IMR-90 (cell line): ENCODE measurements at regions not wholly inside any gene's neighbourhood (a gene's known extent, or its start where the extent isn't known, plus 50 kb on each side); places are given as distances from the start of the nearest gene placed in this dataset.

Experiments used
- ATAC-seq: fragments of 200-7000 bp; cut with Tn5 transposase; 2 replicates; pipeline ENCODE4 v1.9.1; 2020; ENCODE audit warnings: low read depth, mild to moderate bottlenecking, moderate library complexity
- BruUV-seq: library from RNA; stranded (reverse); fragments of 400-500 nt; replicated peaks from 2 replicates; lab custom pipeline; 2021; lab: Mats Ljungman, UMichigan
- CTCF ChIA-PET: fragments of 300-600 bp; formaldehyde crosslinking; extraction: SDS; loops from one replicate; lab custom pipeline; 2021; ENCODE audit warnings: antibody characterized with exemption; lab: Yijun Ruan, JAX
- POLR2A ChIA-PET: fragments of 300-600 bp; sonication (Branson Sonifier 250); formaldehyde crosslinking; loops from one replicate; lab custom pipeline; 2022; ENCODE audit warnings: antibody characterized with exemption; ENCODE audit not compliant: unreplicated experiment; lab: Charles Lee
- DNase-seq: peaks from one replicate; pipeline ENCODE4 v3.0.0; 2013
- H2AFZ ChIP-seq: replicated peaks from 2 replicates; pipeline ENCODE3; 2013; ENCODE audit warnings: low read length, mild to moderate bottlenecking; ENCODE audit not compliant: poor library complexity
- H2AK5ac ChIP-seq: 2 replicates; pipeline ENCODE4 v1.6.1; 2013; ENCODE audit warnings: low read depth, low read length, inconsistent platforms
- H2AK9ac ChIP-seq: replicated peaks from 2 replicates; pipeline ENCODE3; 2013; ENCODE audit warnings: mild to moderate bottlenecking, low read depth, low read length, moderate library complexity; ENCODE audit not compliant: poor library complexity
- H2BK120ac ChIP-seq: 2 replicates; pipeline ENCODE4 v1.6.1; 2013; ENCODE audit warnings: low read depth, low read length, inconsistent platforms
- H2BK15ac ChIP-seq: 3 replicates; pipeline ENCODE4 v1.6.1; 2013; ENCODE audit warnings: low read depth, low read length, inconsistent platforms
- H2BK20ac ChIP-seq: 2 replicates; pipeline ENCODE4 v1.6.1; 2013; ENCODE audit warnings: low read depth, mild to moderate bottlenecking, inconsistent platforms, low read length, moderate library complexity
- H2BK5ac ChIP-seq: 2 replicates; pipeline ENCODE4 v1.6.1; 2013; ENCODE audit warnings: mild to moderate bottlenecking, low read depth, low read length, inconsistent platforms; ENCODE audit not compliant: poor library complexity, severe bottlenecking
- H3K14ac ChIP-seq: replicated peaks from 2 replicates; pipeline ENCODE4 v1.6.1; 2013; ENCODE audit warnings: low read depth, low read length, inconsistent platforms
- H3K18ac ChIP-seq: 2 replicates; pipeline ENCODE4 v1.6.1; 2013; ENCODE audit warnings: low read depth, low read length, control low read depth
- H3K23ac ChIP-seq: 2 replicates; pipeline ENCODE4 v1.6.1; 2013; ENCODE audit warnings: low read depth, low read length, inconsistent platforms
- H3K27ac ChIP-seq: 2 replicates; pipeline ENCODE4 v1.5.1; 2013; ENCODE audit warnings: mild to moderate bottlenecking, control low read depth, low read length; ENCODE audit not compliant: insufficient read depth
- H3K27me3 ChIP-seq: 2 replicates; pipeline ENCODE4 v1.6.1; 2013; ENCODE audit warnings: low read length; ENCODE audit not compliant: control insufficient read depth, insufficient read depth
- H3K36me3 ChIP-seq: 2 replicates; pipeline ENCODE4 v1.6.1; 2013; ENCODE audit warnings: low read length, mixed read lengths; ENCODE audit not compliant: control insufficient read depth, insufficient read depth
- H3K4ac ChIP-seq: 2 replicates; pipeline ENCODE4 v1.6.1; 2013; ENCODE audit warnings: low read depth, low read length, inconsistent platforms
- H3K4me1 ChIP-seq: 2 replicates; pipeline ENCODE4 v1.6.1; 2013; ENCODE audit warnings: low read length, mixed read lengths; ENCODE audit not compliant: control insufficient read depth, insufficient read depth
- H3K4me2 ChIP-seq: 2 replicates; pipeline ENCODE4 v1.6.1; 2013; ENCODE audit warnings: low read depth, mild to moderate bottlenecking, control low read depth, low read length, moderate library complexity
- H3K4me3 ChIP-seq: 2 replicates; pipeline ENCODE4 v1.5.1; 2013; ENCODE audit warnings: low read depth, mild to moderate bottlenecking, control low read depth, low read length, moderate library complexity; ENCODE audit not compliant: insufficient read depth
- H3K56ac ChIP-seq: 2 replicates; pipeline ENCODE4 v1.6.1; 2013; ENCODE audit warnings: low read length, inconsistent platforms; ENCODE audit not compliant: insufficient read depth; ENCODE audit errors: extremely low read depth
- H3K79me1 ChIP-seq, 2 experiments: 2 replicates each; pipeline ENCODE4 v1.6.1; 2013; ENCODE audit warnings: low read length in 2 of 2, inconsistent platforms in 1 of 2, low read depth in 1 of 2
- H3K9ac ChIP-seq: 2 replicates; pipeline ENCODE4 v1.6.1; 2013; ENCODE audit warnings: low read depth, low read length, control low read depth
- H3K9me1 ChIP-seq: 2 replicates; pipeline ENCODE4 v1.6.1; 2013; ENCODE audit warnings: low read length, inconsistent platforms; ENCODE audit not compliant: insufficient read depth
- H3K9me3 ChIP-seq: 2 replicates; pipeline ENCODE4 v1.6.1; 2013; ENCODE audit warnings: low read length; ENCODE audit not compliant: control insufficient read depth, insufficient read depth
- H4K20me1 ChIP-seq: 2 replicates; pipeline ENCODE4 v1.6.1; 2013; ENCODE audit warnings: low read length, inconsistent platforms; ENCODE audit not compliant: insufficient read depth
- H4K5ac ChIP-seq: 2 replicates; pipeline ENCODE4 v1.6.1; 2013; ENCODE audit warnings: mild to moderate bottlenecking, low read depth, low read length, control low read depth
- H4K8ac ChIP-seq, 2 experiments: 2 replicates each; pipeline ENCODE4 v1.6.1; 2013; ENCODE audit warnings: low read depth in 2 of 2, low read length in 2 of 2, control low read depth in 1 of 2, inconsistent platforms in 1 of 2
- H4K91ac ChIP-seq: 2 replicates; pipeline ENCODE4 v1.6.1; 2013; ENCODE audit warnings: low read depth, low read length, inconsistent platforms; ENCODE audit not compliant: insufficient read depth
- BHLHE40 ChIP-seq: fragments of 150-350 bp; IDR thresholded peaks from 2 replicates; pipeline ENCODE4 v1.6.1; 2016; ENCODE audit warnings: mild to moderate bottlenecking, low read depth, low read length
- CEBPB ChIP-seq: IDR thresholded peaks from 2 replicates; pipeline ENCODE4 v1.6.1; 2012; ENCODE audit warnings: low read depth, low read length, improper control_type of control experiment
- CHD1 ChIP-seq: IDR thresholded peaks from 2 replicates; pipeline ENCODE4 v1.6.1; 2012; ENCODE audit warnings: low read depth, low read length, improper control_type of control experiment
- FOS ChIP-seq: fragments of 150-350 bp; IDR thresholded peaks from 2 replicates; pipeline ENCODE4 v1.6.1; 2016; ENCODE audit warnings: low read depth, low read length
- MAFK ChIP-seq: IDR thresholded peaks from 2 replicates; pipeline ENCODE4 v1.6.1; 2012; ENCODE audit warnings: low read depth, low read length, improper control_type of control experiment
- MAZ ChIP-seq: IDR thresholded peaks from 2 replicates; pipeline ENCODE4 v1.6.1; 2012; ENCODE audit warnings: low read depth, mild to moderate bottlenecking, low read length, improper control_type of control experiment, moderate library complexity, borderline replicate concordance
- MXI1 ChIP-seq: IDR thresholded peaks from 2 replicates; pipeline ENCODE4 v1.6.1; 2012; ENCODE audit warnings: low read depth, mild to moderate bottlenecking, low read length, moderate library complexity, borderline replicate concordance
- NFE2L2 ChIP-seq: fragments of 150-350 bp; IDR thresholded peaks from 2 replicates; pipeline ENCODE4 v1.6.1; 2016; ENCODE audit warnings: low read depth, mild to moderate bottlenecking, low read length
- POLR2A ChIP-seq: IDR thresholded peaks from 2 replicates; pipeline ENCODE4 v1.6.1; 2012; ENCODE audit warnings: mild to moderate bottlenecking, low read depth, low read length
- RAD21 ChIP-seq: IDR thresholded peaks from 2 replicates; pipeline ENCODE4 v1.6.1; 2012; ENCODE audit warnings: low read length, improper control_type of control experiment
- RCOR1 ChIP-seq: IDR thresholded peaks from 2 replicates; pipeline ENCODE4 v1.6.1; 2012; ENCODE audit warnings: mild to moderate bottlenecking, low read length, improper control_type of control experiment; ENCODE audit not compliant: insufficient replicate concordance
- RFX5 ChIP-seq: IDR thresholded peaks from 2 replicates; pipeline ENCODE4 v1.8.0; 2012; ENCODE audit warnings: low read depth, mild to moderate bottlenecking, low read length, moderate library complexity
- SMC3 ChIP-seq: fragments of 150-350 bp; IDR thresholded peaks from 2 replicates; pipeline ENCODE4 v1.6.1; 2016; ENCODE audit warnings: low read depth, mild to moderate bottlenecking, antibody characterized with exemption, low read length, moderate library complexity
- WGBS, 2 experiments: methylation state at CpG; one replicate each; pipeline versions ENCODE4 v1.1.5 to v1.1.7; 2013; ENCODE audit warnings: missing lambda C conversion rate in 2 of 2; ENCODE audit not compliant: insufficient read length in 1 of 2; ENCODE audit errors: extremely low coverage in 2 of 2; 5-methylcytosine and 5-hydroxymethylcytosine counted together
- dilution Hi-C: fragments of 300-500 bp; cut with HindIII; formaldehyde crosslinking; loops from one replicate; pipeline ENCODE4 v1.14.3; 2018; ENCODE audit warnings: low sequenced_read_pairs; ENCODE audit not compliant: unreplicated experiment
- in situ Hi-C: fragments of 300-500 bp; cut with MboI; formaldehyde crosslinking; loops from 3 replicates; pipeline ENCODE4 v1.14.3; 2019; ENCODE audit warnings: low sequenced_read_pairs, inconsistent platforms, mixed read lengths
- intact Hi-C: fragments of 100-400 bp; cut with micrococcal nuclease; formaldehyde crosslinking; loops from 2 replicates; pipeline ENCODE4 v1.10.0; 2022
- TF ChIP-seq, protein P1 (sequence below): fragments of 150-350 bp; IDR thresholded peaks from 2 replicates; pipeline ENCODE4 v1.6.1; 2017; ENCODE audit warnings: mild to moderate bottlenecking, antibody characterized with exemption, low read length, low read depth
- TF ChIP-seq, protein P2 (sequence below): fragments of 150-350 bp; IDR thresholded peaks from 2 replicates; pipeline ENCODE4 v1.6.1; 2016; ENCODE audit warnings: low read depth, mild to moderate bottlenecking, low read length, moderate library complexity, borderline replicate concordance
- TF ChIP-seq, protein P3 (sequence below): conservative IDR thresholded peaks from 2 replicates; pipeline ENCODE4 v1.5.1; 2012; ENCODE audit warnings: mild to moderate bottlenecking, low read depth, low read length, improper control_type of control experiment

DNA sequence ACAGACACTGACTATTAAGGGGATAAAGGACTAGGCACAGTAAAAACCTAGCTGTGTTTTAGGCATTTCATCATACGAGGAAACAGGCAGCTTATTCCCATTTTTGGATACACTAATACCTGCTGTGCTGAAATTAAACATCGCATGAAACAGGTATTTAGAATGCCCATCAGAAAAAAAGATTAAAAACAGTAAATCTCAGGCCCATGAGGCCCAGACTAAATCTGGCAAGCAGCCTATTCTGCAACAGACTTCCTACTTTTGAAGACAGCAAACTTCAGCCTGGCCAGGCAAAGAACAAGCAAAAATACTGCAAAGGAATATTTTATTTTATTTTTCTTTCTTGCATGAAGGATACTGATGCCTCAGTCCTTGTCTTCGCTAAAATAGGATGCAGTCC lies 240.2 kb downstream of the LMO4 start:
- TF ChIP-seq MXI1 (no peak), BHLHE40 (no peak), POLR2A (no peak), CHD1 (no peak), MAFK (no peak), FOS (no peak), CEBPB (no peak), SMC3 (no peak), MAZ (no peak), NFE2L2 (no peak), RCOR1 (no peak), RFX5 (no peak), RAD21 (no peak)
- TF ChIP-seq, protein P1, sequence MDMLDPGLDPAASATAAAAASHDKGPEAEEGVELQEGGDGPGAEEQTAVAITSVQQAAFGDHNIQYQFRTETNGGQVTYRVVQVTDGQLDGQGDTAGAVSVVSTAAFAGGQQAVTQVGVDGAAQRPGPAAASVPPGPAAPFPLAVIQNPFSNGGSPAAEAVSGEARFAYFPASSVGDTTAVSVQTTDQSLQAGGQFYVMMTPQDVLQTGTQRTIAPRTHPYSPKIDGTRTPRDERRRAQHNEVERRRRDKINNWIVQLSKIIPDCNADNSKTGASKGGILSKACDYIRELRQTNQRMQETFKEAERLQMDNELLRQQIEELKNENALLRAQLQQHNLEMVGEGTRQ = no peak
- TF ChIP-seq, protein P2, sequence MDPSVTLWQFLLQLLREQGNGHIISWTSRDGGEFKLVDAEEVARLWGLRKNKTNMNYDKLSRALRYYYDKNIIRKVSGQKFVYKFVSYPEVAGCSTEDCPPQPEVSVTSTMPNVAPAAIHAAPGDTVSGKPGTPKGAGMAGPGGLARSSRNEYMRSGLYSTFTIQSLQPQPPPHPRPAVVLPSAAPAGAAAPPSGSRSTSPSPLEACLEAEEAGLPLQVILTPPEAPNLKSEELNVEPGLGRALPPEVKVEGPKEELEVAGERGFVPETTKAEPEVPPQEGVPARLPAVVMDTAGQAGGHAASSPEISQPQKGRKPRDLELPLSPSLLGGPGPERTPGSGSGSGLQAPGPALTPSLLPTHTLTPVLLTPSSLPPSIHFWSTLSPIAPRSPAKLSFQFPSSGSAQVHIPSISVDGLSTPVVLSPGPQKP = no peak
- TF ChIP-seq, protein P3, sequence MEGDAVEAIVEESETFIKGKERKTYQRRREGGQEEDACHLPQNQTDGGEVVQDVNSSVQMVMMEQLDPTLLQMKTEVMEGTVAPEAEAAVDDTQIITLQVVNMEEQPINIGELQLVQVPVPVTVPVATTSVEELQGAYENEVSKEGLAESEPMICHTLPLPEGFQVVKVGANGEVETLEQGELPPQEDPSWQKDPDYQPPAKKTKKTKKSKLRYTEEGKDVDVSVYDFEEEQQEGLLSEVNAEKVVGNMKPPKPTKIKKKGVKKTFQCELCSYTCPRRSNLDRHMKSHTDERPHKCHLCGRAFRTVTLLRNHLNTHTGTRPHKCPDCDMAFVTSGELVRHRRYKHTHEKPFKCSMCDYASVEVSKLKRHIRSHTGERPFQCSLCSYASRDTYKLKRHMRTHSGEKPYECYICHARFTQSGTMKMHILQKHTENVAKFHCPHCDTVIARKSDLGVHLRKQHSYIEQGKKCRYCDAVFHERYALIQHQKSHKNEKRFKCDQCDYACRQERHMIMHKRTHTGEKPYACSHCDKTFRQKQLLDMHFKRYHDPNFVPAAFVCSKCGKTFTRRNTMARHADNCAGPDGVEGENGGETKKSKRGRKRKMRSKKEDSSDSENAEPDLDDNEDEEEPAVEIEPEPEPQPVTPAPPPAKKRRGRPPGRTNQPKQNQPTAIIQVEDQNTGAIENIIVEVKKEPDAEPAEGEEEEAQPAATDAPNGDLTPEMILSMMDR = no peak
- Histone ChIP-seq H3K9ac (no peak overlapping the region), H2AK9ac (no peak overlapping the region), H3K9me1 (no peaks in the 10 kb centered on the region), H3K36me3 (no peaks in the 10 kb centered on the region), H3K18ac (no peak overlapping the region), H4K91ac (no peak overlapping the region), H3K27me3 (no peaks in the 10 kb centered on the region), H4K5ac (no peak overlapping the region), H2BK120ac (no peak overlapping the region), H3K56ac (no peak overlapping the region), H2BK15ac (no peak overlapping the region), H3K27ac (no peak overlapping the region), H2BK5ac (no peak overlapping the region), H2BK20ac (no peak overlapping the region), H3K79me1 (no peaks in the 10 kb centered on the region), H2AK5ac (no peak overlapping the region), H3K14ac (no peak overlapping the region), H3K4me1 (no peaks in the 10 kb centered on the region), H3K4me3 (no peak overlapping the region), H4K8ac (no peak overlapping the region), H4K20me1 (no peaks in the 10 kb centered on the region), H3K23ac (no peak overlapping the region), H3K4me2 (no peak overlapping the region), H2AFZ (no peak overlapping the region), H3K9me3 (no peaks in the 10 kb centered on the region), H3K4ac (no peak overlapping the region)
- dilution Hi-C loops (no loop called here), in situ Hi-C loops (no loop called here), intact Hi-C loops (no loop called here)
- CTCF ChIA-PET = no interaction called here
- ATAC-seq (no peak), DNase-seq (no peak)
- no CpG with 5 or more reads among the region's 3 CpGs for WGBS, 2 experiments
- no TSS peak for BruUV-seq
- POLR2A ChIA-PET = no interaction called here
